CD4-positive, CD25-positive, alpha-beta regulatory T cell (primary cell): ENCODE measurements at regions not wholly inside any gene's neighbourhood (a gene's known extent, or its start where the extent isn't known, plus 50 kb on each side); places are given as distances from the start of the nearest gene placed in this dataset.

Experiments
- ATAC-seq, 2 donors: fragments of 150-1000 bp; cut with Tn5 transposase; one replicate each; pipeline ENCODE4 v1.10.0; 2021; ENCODE audit warnings: low read depth in 2 of 2, moderate number of reproducible peaks in 2 of 2, moderate library complexity in 1 of 2
- DNase-seq, 3 donors: peaks; one replicate each; pipeline versions ENCODE4 v3.0.0 to v3.0.0-alpha.2; 2012 to 2022; ENCODE audit warnings: mixed read lengths in 1 of 3
- H3K27ac ChIP-seq: one replicate; pipeline ENCODE4 v1.7.0; 2013; ENCODE audit warnings: mild to moderate bottlenecking, low read length; ENCODE audit not compliant: insufficient read depth, poor library complexity, severe bottlenecking
- H3K27me3 ChIP-seq: one replicate; pipeline ENCODE4 v1.7.0; 2013; ENCODE audit warnings: low read length; ENCODE audit not compliant: control insufficient read depth, insufficient read depth
- H3K36me3 ChIP-seq: one replicate; pipeline ENCODE4 v1.7.0; 2013; ENCODE audit warnings: mild to moderate bottlenecking, low read length, moderate library complexity; ENCODE audit not compliant: control insufficient read depth, insufficient read depth
- H3K4me1 ChIP-seq: 2 replicates; pipeline ENCODE4 v1.7.0; 2013; ENCODE audit warnings: mild to moderate bottlenecking, low read length; ENCODE audit not compliant: insufficient read depth, control insufficient read depth, poor library complexity, severe bottlenecking
- H3K4me3 ChIP-seq: one replicate; pipeline ENCODE4 v1.7.0; 2013; ENCODE audit warnings: low read depth, mild to moderate bottlenecking, low read length, moderate library complexity
- H3K9me3 ChIP-seq, 2 experiments: 1 replicate in 1 of 2; 2 replicates in 1 of 2; pipeline ENCODE4 v1.7.0; 2013; ENCODE audit warnings: low read length in 2 of 2, mild to moderate bottlenecking in 1 of 2, moderate library complexity in 1 of 2; ENCODE audit not compliant: control insufficient read depth in 2 of 2
- H3K27ac Mint-ChIP-seq, 3 donors: one replicate each; pipeline ENCODE4 v1.8.0; 2020 to 2022; ENCODE audit warnings: mild to moderate bottlenecking in 3 of 3, mixed read lengths in 3 of 3, moderate library complexity in 2 of 3
- H3K27me3 Mint-ChIP-seq: one replicate; pipeline ENCODE4 v1.8.0; 2022; ENCODE audit warnings: mild to moderate bottlenecking, mixed read lengths
- H3K36me3 Mint-ChIP-seq: one replicate; pipeline ENCODE4 v1.8.0; 2020; ENCODE audit warnings: mixed read lengths
- H3K4me1 Mint-ChIP-seq, 4 donors: one replicate each; pipeline ENCODE4 v1.8.0; 2020 to 2022; ENCODE audit warnings: mixed read lengths in 4 of 4, mild to moderate bottlenecking in 1 of 4
- H3K4me3 Mint-ChIP-seq, 4 donors: one replicate each; pipeline ENCODE4 v1.8.0; 2020 to 2022; ENCODE audit warnings: mild to moderate bottlenecking in 4 of 4, mixed read lengths in 4 of 4, moderate library complexity in 3 of 4
- H3K9me3 Mint-ChIP-seq, 7 donors: one replicate each; pipeline ENCODE4 v1.8.0; 2020 to 2022; ENCODE audit warnings: mixed read lengths in 7 of 7, mild to moderate bottlenecking in 3 of 7, moderate library complexity in 2 of 7

GRCh38 chr1:166289309-166290050, 122.7 kb upstream of the FAM78B start:
- Mint-ChIP-seq H3K27ac (no peak overlapping the region), H3K4me3 (no peak overlapping the region), H3K9me3 (peaks cover 0 to 1% (median 0%) of the 10 kb centered on the region in 7 donors), H3K4me1 (no peaks in the 10 kb centered on the region), H3K27me3 (peaks cover 6% of the 10 kb centered on the region), H3K36me3 (no peaks in the 10 kb centered on the region)
- Histone ChIP-seq H3K4me1 (no peaks in the 10 kb centered on the region), H3K4me3 (no peak overlapping the region), H3K36me3 (no peaks in the 10 kb centered on the region), H3K27me3 (peaks cover 2% of the 10 kb centered on the region), H3K27ac (no peak overlapping the region), H3K9me3 (no peaks in the 10 kb centered on the region)
- DNase-seq (no peak), ATAC-seq (no peak)

DNA sequence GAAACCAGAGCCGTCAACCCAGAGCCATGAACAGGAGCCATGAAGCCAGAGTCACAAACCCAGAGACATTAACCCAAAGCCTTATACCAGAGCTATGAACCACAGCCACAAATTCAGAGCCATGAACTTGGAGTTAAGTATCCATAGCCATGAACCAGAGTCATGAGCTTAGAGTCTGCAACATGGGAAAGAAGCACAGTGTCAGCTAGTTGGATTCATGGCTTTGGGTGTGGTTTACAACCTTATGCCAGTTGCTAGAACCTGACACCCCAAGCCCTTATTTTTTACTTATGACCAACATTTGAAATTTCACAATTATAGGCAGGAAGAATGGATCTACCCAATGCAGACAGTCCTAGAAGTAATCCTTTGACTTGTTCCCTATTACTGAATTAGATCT, 128.9 kb upstream of the FAM78B start:
- H3K4me3 ChIP-seq: no peak overlapping the region
- H3K36me3 ChIP-seq: no peaks in the 10 kb centered on the region
- Mint-ChIP-seq H3K4me3 (no peak overlapping the region), H3K27me3 (peaks cover 6% of the 10 kb centered on the region), H3K27ac (no peak overlapping the region), H3K9me3 (peaks cover 0 to 1% (median 0%) of the 10 kb centered on the region in 7 donors), H3K36me3 (no peaks in the 10 kb centered on the region), H3K4me1 (no peaks in the 10 kb centered on the region)
- no peaks in the 10 kb centered on the region for H3K27me3 ChIP-seq
- H3K9me3 ChIP-seq: no peaks in the 10 kb centered on the region
- H3K4me1 ChIP-seq: no peaks in the 10 kb centered on the region
- DNase-seq: no peak
- no peak overlapping the region for H3K27ac ChIP-seq
- ATAC-seq: no peak

DNA sequence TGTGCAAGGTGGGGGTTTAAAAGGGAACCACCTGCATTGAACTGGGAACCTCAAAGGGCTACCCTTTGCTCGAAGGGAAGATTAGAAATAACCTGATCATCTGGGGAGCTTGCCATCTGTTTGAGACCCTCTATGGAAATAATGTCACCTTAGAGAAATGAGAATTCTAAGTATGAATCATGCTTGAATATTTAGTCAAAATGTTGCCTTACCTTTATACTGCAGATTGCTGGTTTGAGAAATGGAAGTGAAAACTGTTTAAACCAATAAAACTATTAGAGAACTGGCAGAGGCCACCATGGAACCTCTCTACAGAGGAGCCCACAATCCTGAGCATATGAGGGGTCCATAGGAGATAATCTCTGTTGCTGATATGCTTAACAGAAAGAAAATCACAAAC, 131.2 kb upstream of the FAM78B start:
- Histone ChIP-seq H3K9me3 (no peaks in the 10 kb centered on the region), H3K4me1 (no peaks in the 10 kb centered on the region), H3K27ac (no peak overlapping the region), H3K36me3 (no peaks in the 10 kb centered on the region), H3K4me3 (no peak overlapping the region), H3K27me3 (no peaks in the 10 kb centered on the region)
- ATAC-seq (no peak), DNase-seq (no peak)
- H3K9me3 Mint-ChIP-seq: peaks cover 0 to 2% (median 0%) of the 10 kb centered on the region in 7 donors
- no peak overlapping the region for H3K27ac Mint-ChIP-seq
- no peaks in the 10 kb centered on the region for H3K27me3 Mint-ChIP-seq
- no peak overlapping the region for H3K4me3 Mint-ChIP-seq
- no peaks in the 10 kb centered on the region for H3K4me1 Mint-ChIP-seq
- no peaks in the 10 kb centered on the region for H3K36me3 Mint-ChIP-seq

- Histone ChIP-seq H3K4me1 (no peaks in the 10 kb centered on the region), H3K27me3 (no peaks in the 10 kb centered on the region), H3K9me3 (no peaks in the 10 kb centered on the region), H3K27ac (no peak overlapping the region), H3K4me3 (no peak overlapping the region), H3K36me3 (no peaks in the 10 kb centered on the region)
- H3K4me3 Mint-ChIP-seq: no peak overlapping the region
- DNase-seq (no peak), ATAC-seq (no peak)
- H3K27me3 Mint-ChIP-seq: no peaks in the 10 kb centered on the region
- H3K27ac Mint-ChIP-seq: no peak overlapping the region
- no peaks in the 10 kb centered on the region for H3K4me1 Mint-ChIP-seq
- H3K36me3 Mint-ChIP-seq: no peaks in the 10 kb centered on the region
- peaks cover 0 to 2% (median 0%) of the 10 kb centered on the region in 7 donors for H3K9me3 Mint-ChIP-seq
These were observed 134.0 kb upstream of the FAM78B start for GRCh38 chr1:166300767-166301166.

DNA sequence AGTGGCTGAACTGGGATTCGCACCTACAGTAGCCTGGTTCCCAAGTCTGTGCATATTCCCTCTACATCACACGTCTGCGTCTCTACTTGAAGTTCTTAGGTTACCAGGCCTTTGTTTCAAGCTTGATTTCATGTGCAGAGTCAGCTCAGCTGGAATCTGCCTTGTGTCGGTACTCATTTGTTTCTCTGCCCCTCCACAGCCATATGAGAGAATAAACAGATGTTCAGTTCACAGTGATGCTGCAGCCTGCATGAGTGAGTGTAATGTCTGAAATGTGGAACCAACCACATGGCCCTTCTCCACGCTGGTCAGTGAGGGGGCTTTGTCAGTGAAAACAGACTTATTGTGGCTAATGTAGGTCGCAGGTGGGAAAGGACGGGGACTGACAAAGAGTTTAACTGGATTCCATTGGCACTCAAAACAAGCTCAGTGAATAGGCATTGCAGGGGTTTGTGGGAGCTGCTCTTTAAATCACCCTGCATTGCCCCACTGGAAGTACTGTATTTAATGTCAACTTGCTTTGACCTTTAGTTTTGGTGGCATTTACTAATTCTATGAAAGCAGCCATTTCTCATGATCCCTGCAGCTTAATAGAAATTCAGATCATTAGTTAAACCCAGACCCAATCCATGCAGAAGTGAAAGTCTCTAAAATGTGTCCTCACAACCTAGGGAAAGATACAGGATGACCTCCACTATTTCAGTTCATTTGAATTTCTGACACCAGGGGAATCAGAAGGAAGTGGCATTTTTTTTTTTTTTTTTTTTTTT, 136.4 kb upstream of the FAM78B start:
- ATAC-seq: no peak

DNA sequence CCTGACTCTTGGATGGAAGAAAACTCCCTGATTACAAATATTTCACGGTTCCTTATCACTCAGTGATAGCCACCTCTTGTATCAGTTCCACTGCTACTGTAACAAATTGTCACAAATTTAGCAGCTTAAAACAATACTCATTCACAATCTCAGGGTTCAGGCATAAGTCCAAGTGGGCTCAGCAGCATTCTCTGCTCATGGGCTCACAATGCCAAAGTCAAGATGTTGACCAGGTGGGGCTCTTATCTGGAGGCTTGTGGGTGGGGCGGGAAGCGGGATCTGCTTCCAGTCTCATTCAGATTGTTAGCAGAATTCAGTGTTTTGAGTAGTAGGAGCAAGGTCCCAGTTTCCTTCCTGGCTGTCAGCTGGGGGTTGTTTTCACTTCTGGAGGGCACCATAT, 137.3 kb upstream of the FAM78B start:
- no peaks in the 10 kb centered on the region for H3K27me3 ChIP-seq
- Mint-ChIP-seq H3K36me3 (no peaks in the 10 kb centered on the region), H3K9me3 (peaks cover 0 to 4% (median 0%) of the 10 kb centered on the region in 7 donors), H3K4me1 (no peaks in the 10 kb centered on the region), H3K4me3 (no peak overlapping the region), H3K27me3 (no peaks in the 10 kb centered on the region), H3K27ac (no peak overlapping the region)
- no peak overlapping the region for H3K4me3 ChIP-seq
- ATAC-seq: no peak
- H3K27ac ChIP-seq: no peak overlapping the region
- DNase-seq: no peak
- H3K9me3 ChIP-seq: no peaks in the 10 kb centered on the region
- H3K4me1 ChIP-seq: no peaks in the 10 kb centered on the region
- H3K36me3 ChIP-seq: no peaks in the 10 kb centered on the region

More for the DNA sequence above, 136.4 kb upstream of the FAM78B start:
- no peaks in the 10 kb centered on the region for H3K27me3 ChIP-seq
- DNase-seq: no peak
- no peaks in the 10 kb centered on the region for H3K4me1 ChIP-seq
- Mint-ChIP-seq H3K27ac (no peak overlapping the region), H3K36me3 (no peaks in the 10 kb centered on the region), H3K4me3 (no peak overlapping the region), H3K27me3 (no peaks in the 10 kb centered on the region), H3K9me3 (peaks cover 0 to 2% (median 0%) of the 10 kb centered on the region in 7 donors), H3K4me1 (no peaks in the 10 kb centered on the region)
- H3K9me3 ChIP-seq: no peaks in the 10 kb centered on the region
- H3K4me3 ChIP-seq: no peak overlapping the region
- H3K36me3 ChIP-seq: no peaks in the 10 kb centered on the region
- no peak overlapping the region for H3K27ac ChIP-seq

GRCh38 chr1:166305371-166305770, 138.6 kb upstream of the FAM78B start:
- no peak for DNase-seq
- no peak overlapping the region for H3K27ac ChIP-seq
- H3K4me3 Mint-ChIP-seq: no peak overlapping the region
- no peaks in the 10 kb centered on the region for H3K27me3 ChIP-seq
- peaks cover 0 to 4% (median 0%) of the 10 kb centered on the region in 7 donors for H3K9me3 Mint-ChIP-seq
- ATAC-seq: no peak
- H3K4me1 ChIP-seq: no peaks in the 10 kb centered on the region
- no peaks in the 10 kb centered on the region for H3K9me3 ChIP-seq
- no peaks in the 10 kb centered on the region for H3K4me1 Mint-ChIP-seq
- no peak overlapping the region for H3K4me3 ChIP-seq
- H3K27ac Mint-ChIP-seq: no peak overlapping the region
- no peaks in the 10 kb centered on the region for H3K36me3 ChIP-seq
- H3K36me3 Mint-ChIP-seq: no peaks in the 10 kb centered on the region
- H3K27me3 Mint-ChIP-seq: no peaks in the 10 kb centered on the region
